Adrenal gland (tissue), 5 donors: ENCODE measurements at regions not wholly inside any gene's neighbourhood (a gene's known extent, or its start where the extent isn't known, plus 50 kb on each side); places are given as distances from the start of the nearest gene placed in this dataset.
"Not testable (repeated sequence)": the region's sequence is repeated elsewhere in the genome, so short reads cannot be mapped to it uniquely, and the experiment has no call there.

ENCODE experiments used
- POLR2A ChIP-seq, 2 donors: fragments of 450-650 bp; IDR thresholded peaks; one replicate each; pipeline ENCODE4 v1.6.1; 2017; ENCODE audit warnings: antibody characterized with exemption in 2 of 2, mild to moderate bottlenecking in 2 of 2, moderate library complexity in 1 of 2
- TF ChIP-seq, protein P1 (sequence below), 6 experiments: fragments of 450-650 bp in 4 of 6; fragments of 200-600 bp in 2 of 6; sonication (generic) in 1 of 6; IDR thresholded peaks; 1 replicate in 5 of 6; 2 replicates in 1 of 6; pipeline versions ENCODE4 v1.5.1 to v1.8.0; 2016 to 2021; ENCODE audit warnings: antibody characterized with exemption in 6 of 6, mild to moderate bottlenecking in 2 of 6, moderate library complexity in 1 of 6
- donor health status: DM: no; HTN: no; CAD: no.

- TF ChIP-seq POLR2A (IDR thresholded peaks at IDR 0.05) = not testable (repeated sequence)
- TF ChIP-seq, protein P1, sequence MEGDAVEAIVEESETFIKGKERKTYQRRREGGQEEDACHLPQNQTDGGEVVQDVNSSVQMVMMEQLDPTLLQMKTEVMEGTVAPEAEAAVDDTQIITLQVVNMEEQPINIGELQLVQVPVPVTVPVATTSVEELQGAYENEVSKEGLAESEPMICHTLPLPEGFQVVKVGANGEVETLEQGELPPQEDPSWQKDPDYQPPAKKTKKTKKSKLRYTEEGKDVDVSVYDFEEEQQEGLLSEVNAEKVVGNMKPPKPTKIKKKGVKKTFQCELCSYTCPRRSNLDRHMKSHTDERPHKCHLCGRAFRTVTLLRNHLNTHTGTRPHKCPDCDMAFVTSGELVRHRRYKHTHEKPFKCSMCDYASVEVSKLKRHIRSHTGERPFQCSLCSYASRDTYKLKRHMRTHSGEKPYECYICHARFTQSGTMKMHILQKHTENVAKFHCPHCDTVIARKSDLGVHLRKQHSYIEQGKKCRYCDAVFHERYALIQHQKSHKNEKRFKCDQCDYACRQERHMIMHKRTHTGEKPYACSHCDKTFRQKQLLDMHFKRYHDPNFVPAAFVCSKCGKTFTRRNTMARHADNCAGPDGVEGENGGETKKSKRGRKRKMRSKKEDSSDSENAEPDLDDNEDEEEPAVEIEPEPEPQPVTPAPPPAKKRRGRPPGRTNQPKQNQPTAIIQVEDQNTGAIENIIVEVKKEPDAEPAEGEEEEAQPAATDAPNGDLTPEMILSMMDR (IDR thresholded peaks at IDR 0.05) = not testable (repeated sequence)
These were observed 76.8 kb upstream of the PAX8 start for GRCh38 chr2:113355339-113356015.
